Esophagus muscularis mucosa (tissue), 4 donors: ENCODE measurements at regions not wholly inside any gene's neighbourhood (a gene's known extent, or its start where the extent isn't known, plus 50 kb on each side); places are given as distances from the start of the nearest gene placed in this dataset.

Experiments used
- DNase-seq: peaks from one replicate; pipeline ENCODE4 v3.0.0-alpha.2; 2017; ENCODE audit errors: extremely low spot score
- H3K27ac ChIP-seq, 4 donors: fragments of 200-600 bp; sonication (generic); replicated peaks in 1 of 4; 1 replicate in 3 of 4; 2 replicates in 1 of 4; pipeline ENCODE4 v1.5.1; 2016 to 2019; ENCODE audit warnings: mild to moderate bottlenecking in 1 of 4
- H3K27me3 ChIP-seq, 4 donors: fragments of 200-600 bp; sonication (generic); one replicate each; pipeline versions ENCODE4 v1.5.1 to v1.6.0; 2016 to 2019
- H3K36me3 ChIP-seq, 4 donors: fragments of 200-600 bp; sonication (generic); one replicate each; pipeline ENCODE4 v1.5.1; 2016 to 2019
- H3K4me1 ChIP-seq, 4 donors: fragments of 200-600 bp; sonication (generic); one replicate each; pipeline ENCODE4 v1.5.1; 2016 to 2019
- H3K4me3 ChIP-seq, 4 donors: fragments of 200-600 bp; sonication (generic); 1 replicate in 2 of 4; 2 replicates in 2 of 4; pipeline ENCODE4 v1.5.1; 2016 to 2019; ENCODE audit warnings: mild to moderate bottlenecking in 4 of 4, moderate library complexity in 1 of 4
- H3K9me3 ChIP-seq, 4 donors: fragments of 200-600 bp; sonication (generic); 1 replicate in 3 of 4; 2 replicates in 1 of 4; pipeline ENCODE4 v1.5.1; 2016 to 2019
- EP300 ChIP-seq: sonication (generic); formaldehyde crosslinking; IDR thresholded peaks from one replicate; pipeline ENCODE4 v1.6.1; 2017; ENCODE audit warnings: antibody characterized with exemption
- POLR2A ChIP-seq: fragments of 450-650 bp; IDR thresholded peaks from one replicate; pipeline ENCODE4 v1.6.1; 2017; ENCODE audit warnings: antibody characterized with exemption, moderate library complexity, mild to moderate bottlenecking, low read depth
- POLR2AphosphoS5 ChIP-seq, 2 donors: sonication (generic); formaldehyde crosslinking; IDR thresholded peaks; one replicate each; pipeline ENCODE4 v1.6.1; 2017; ENCODE audit warnings: antibody characterized with exemption in 2 of 2
- WGBS: methylation state at CpG from one replicate; pipeline ENCODE4 v1.1.5; 2018; 5-methylcytosine and 5-hydroxymethylcytosine counted together
- intact Hi-C: fragments of 100-400 bp; cut with DNase I; formaldehyde crosslinking; loops from one replicate; pipeline ENCODE4 v1.15.1; 2023
- TF ChIP-seq, protein P1 (sequence below), 3 experiments: fragments of 200-600 bp in 2 of 3; fragments of 450-650 bp in 1 of 3; sonication (generic) in 2 of 3; IDR thresholded peaks; one replicate each; pipeline ENCODE4 v1.5.1; 2017 to 2019; ENCODE audit warnings: antibody characterized with exemption in 3 of 3, mild to moderate bottlenecking in 2 of 3, moderate library complexity in 1 of 3

DNA sequence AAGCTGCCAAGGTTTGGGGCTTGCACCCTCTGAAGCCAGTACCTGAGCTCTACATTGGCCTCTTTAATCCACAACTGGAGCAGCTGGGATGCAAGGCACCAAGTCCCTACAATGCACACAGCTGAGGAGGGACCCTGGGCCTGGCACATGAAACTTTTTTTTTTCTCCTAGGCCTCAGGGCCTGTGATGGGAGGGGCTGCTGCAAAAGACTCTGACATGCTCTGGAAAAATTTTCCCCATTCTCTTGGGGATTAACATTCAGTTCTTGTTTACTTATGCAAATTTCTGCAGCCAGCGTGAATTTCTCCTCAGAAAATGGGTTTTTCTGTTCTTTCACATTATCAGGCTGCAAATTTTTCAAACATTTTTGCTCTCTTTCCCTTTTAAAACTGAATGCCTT lies 1072.2 kb downstream of the BRINP3 start:
- intact Hi-C loops = no loop called here
- H3K9me3 ChIP-seq = no peaks in the 10 kb centered on the region
- no peak overlapping the region for H3K27ac ChIP-seq
- H3K27me3 ChIP-seq = no peaks in the 10 kb centered on the region
- no peak for DNase-seq
- H3K36me3 ChIP-seq = no peaks in the 10 kb centered on the region
- H3K4me1 ChIP-seq = no peaks in the 10 kb centered on the region
- WGBS = 82% methylated on average over 1 of the region's 1 CpG
- no peak overlapping the region for H3K4me3 ChIP-seq
- TF ChIP-seq EP300 (no peak), POLR2A (no peak), POLR2AphosphoS5 (IDR thresholded peaks at IDR 0.05) (no peak)
- TF ChIP-seq, protein P1, sequence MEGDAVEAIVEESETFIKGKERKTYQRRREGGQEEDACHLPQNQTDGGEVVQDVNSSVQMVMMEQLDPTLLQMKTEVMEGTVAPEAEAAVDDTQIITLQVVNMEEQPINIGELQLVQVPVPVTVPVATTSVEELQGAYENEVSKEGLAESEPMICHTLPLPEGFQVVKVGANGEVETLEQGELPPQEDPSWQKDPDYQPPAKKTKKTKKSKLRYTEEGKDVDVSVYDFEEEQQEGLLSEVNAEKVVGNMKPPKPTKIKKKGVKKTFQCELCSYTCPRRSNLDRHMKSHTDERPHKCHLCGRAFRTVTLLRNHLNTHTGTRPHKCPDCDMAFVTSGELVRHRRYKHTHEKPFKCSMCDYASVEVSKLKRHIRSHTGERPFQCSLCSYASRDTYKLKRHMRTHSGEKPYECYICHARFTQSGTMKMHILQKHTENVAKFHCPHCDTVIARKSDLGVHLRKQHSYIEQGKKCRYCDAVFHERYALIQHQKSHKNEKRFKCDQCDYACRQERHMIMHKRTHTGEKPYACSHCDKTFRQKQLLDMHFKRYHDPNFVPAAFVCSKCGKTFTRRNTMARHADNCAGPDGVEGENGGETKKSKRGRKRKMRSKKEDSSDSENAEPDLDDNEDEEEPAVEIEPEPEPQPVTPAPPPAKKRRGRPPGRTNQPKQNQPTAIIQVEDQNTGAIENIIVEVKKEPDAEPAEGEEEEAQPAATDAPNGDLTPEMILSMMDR (IDR thresholded peaks at IDR 0.05) = no peak

- Histone ChIP-seq H3K9me3 (no peaks in the 10 kb centered on the region), H3K36me3 (no peaks in the 10 kb centered on the region), H3K4me1 (no peaks in the 10 kb centered on the region), H3K27ac (no peak overlapping the region), H3K4me3 (no peak overlapping the region), H3K27me3 (no peaks in the 10 kb centered on the region)
- TF ChIP-seq, protein P1 (IDR thresholded peaks at IDR 0.05) = no peak
- TF ChIP-seq POLR2AphosphoS5 (IDR thresholded peaks at IDR 0.05) = no peak
- TF ChIP-seq EP300 = no peak
- TF ChIP-seq POLR2A = no peak
- intact Hi-C loops = no loop called here
- WGBS = 33% methylated on average over 3 of the region's 3 CpGs
- DNase-seq = no peak
These were observed 1067.9 kb downstream of the BRINP3 start for GRCh38 chr1:189409774-189410173.

DNA sequence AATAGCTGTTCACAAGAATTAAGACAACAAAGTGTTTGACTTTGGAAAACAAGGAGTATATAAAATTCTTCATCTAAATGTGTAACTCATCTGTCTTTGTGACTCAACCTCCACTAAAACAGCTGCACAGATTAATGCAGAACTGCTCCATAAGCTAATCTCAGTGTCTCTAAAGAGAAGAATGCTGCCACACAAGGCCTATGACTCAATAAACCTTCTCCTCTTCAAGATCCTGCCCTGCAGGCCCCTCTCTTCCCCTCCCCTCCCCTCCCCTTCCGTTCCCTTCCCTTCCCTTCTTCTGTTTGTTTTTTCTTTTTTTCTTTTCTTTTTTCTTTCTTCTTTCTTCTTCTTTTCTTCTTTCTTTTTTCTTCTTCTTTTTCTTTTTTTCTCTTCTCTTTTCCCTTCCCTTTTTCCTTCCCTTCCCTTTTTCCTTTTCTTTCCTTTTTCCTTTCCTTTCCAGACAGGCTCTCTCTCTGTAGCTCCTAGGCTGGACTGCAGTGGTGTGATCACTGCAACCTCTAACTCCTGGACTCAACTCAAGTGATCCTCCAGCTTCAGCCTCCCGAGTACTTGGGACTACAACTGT lies 1052.8 kb downstream of the BRINP3 start:
- H3K4me3 ChIP-seq = no peak overlapping the region
- TF ChIP-seq POLR2AphosphoS5 (IDR thresholded peaks at IDR 0.05) = no peak
- DNase-seq = no peak
- intact Hi-C loops = no loop called here
- no peaks in the 10 kb centered on the region for H3K36me3 ChIP-seq
- 91% methylated on average over 2 of the region's 2 CpGs for WGBS
- no peak overlapping the region for H3K27ac ChIP-seq
- H3K27me3 ChIP-seq = no peaks in the 10 kb centered on the region
- H3K4me1 ChIP-seq = no peaks in the 10 kb centered on the region
- H3K9me3 ChIP-seq = no peaks in the 10 kb centered on the region

DNA sequence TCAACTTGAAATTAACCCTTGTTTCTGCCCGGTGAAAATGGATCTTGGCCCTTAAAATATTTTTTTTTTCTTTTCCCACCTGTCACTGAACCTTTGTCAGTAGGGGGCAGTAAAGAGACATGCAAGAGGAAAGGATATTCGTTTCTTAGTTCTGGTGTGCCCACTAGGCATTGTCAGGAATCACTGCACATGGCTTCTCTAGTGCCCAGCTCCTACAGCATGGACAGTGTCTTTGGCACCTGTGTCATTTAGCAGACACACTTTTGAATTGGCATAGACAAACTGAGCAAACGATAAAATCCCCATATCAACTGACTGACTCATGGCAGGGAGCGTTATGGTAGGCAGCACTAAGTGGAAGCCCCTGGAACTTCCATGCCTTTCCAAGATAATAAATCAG lies 1048.1 kb downstream of the BRINP3 start:
- Histone ChIP-seq H3K27ac (no peak overlapping the region), H3K36me3 (no peaks in the 10 kb centered on the region), H3K4me3 (no peak overlapping the region), H3K27me3 (no peaks in the 10 kb centered on the region), H3K4me1 (no peaks in the 10 kb centered on the region), H3K9me3 (no peaks in the 10 kb centered on the region)
- 66% methylated on average over 4 of the region's 4 CpGs for WGBS
- DNase-seq = no peak
- intact Hi-C loops = no loop called here
- TF ChIP-seq, protein P1 (IDR thresholded peaks at IDR 0.05) = peak in 1 of 3 experiments; percentile 38
- no peak for TF ChIP-seq POLR2A

- intact Hi-C loops = no loop called here
- WGBS = 79% methylated on average over 2 of the region's 2 CpGs
These were observed 1046.2 kb downstream of the BRINP3 start for GRCh38 chr1:189431447-189431846.

More at GRCh38 chr1:189431447-189431846, 1046.2 kb downstream of the BRINP3 start:
- no peak for TF ChIP-seq POLR2A
- TF ChIP-seq POLR2AphosphoS5 (IDR thresholded peaks at IDR 0.05) = no peak
- no peak for TF ChIP-seq EP300
- TF ChIP-seq, protein P1 (IDR thresholded peaks at IDR 0.05) = no peak
- H3K4me1 ChIP-seq = no peaks in the 10 kb centered on the region
- H3K27me3 ChIP-seq = no peaks in the 10 kb centered on the region
- H3K4me3 ChIP-seq = no peak overlapping the region
- no peaks in the 10 kb centered on the region for H3K9me3 ChIP-seq
- DNase-seq = no peak
- no peaks in the 10 kb centered on the region for H3K36me3 ChIP-seq
- H3K27ac ChIP-seq = no peak overlapping the region
